ENCODE measurements at regions not wholly inside any gene's neighbourhood (a gene's known extent, or its start where the extent isn't known, plus 50 kb on each side); places are given as distances from the start of the nearest gene placed in this dataset.

DNA sequence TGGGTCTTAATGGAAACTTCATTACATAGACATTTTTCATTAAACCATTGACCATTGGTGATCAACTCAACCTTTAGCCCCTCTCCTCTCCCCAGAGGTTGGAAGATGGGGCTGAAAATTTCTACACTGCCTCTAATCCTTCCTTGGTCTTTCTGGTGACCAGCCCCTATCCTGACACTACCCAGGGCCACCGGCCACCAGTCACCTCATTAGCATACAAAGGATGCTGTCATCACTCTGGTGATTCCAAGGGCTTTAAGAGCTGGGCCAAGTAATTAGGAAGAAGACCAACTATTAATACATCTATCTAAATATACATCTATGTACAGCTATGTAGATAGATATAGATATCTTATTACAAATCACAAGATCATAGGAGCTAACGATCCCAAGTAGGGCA lies 111.2 kb upstream of the IRX6 start:
- WGBS (ENCODE audit: insufficient coverage, low lambda C conversion rate) = no CpG with 5 or more reads among the region's 2 CpGs
- H3K4me1 ChIP-seq (ENCODE audit: control insufficient read depth, insufficient read depth, low read length) = no peaks in the 10 kb centered on the region
- H3K27ac ChIP-seq (ENCODE audit: low read length) = no peak overlapping the region
- no peaks in the 10 kb centered on the region for H3K9me3 ChIP-seq (ENCODE audit: control insufficient read depth, low read depth, low read length)
- DNase-seq = no peak
- peaks cover 2% of the 10 kb centered on the region for H3K27me3 ChIP-seq (ENCODE audit: control insufficient read depth, insufficient read depth, low read length)
- no peak overlapping the region for H3K4me3 ChIP-seq (ENCODE audit: low read length)
- no peaks in the 10 kb centered on the region for H3K36me3 ChIP-seq (ENCODE audit: control insufficient read depth, insufficient read depth, low read length)

DNA sequence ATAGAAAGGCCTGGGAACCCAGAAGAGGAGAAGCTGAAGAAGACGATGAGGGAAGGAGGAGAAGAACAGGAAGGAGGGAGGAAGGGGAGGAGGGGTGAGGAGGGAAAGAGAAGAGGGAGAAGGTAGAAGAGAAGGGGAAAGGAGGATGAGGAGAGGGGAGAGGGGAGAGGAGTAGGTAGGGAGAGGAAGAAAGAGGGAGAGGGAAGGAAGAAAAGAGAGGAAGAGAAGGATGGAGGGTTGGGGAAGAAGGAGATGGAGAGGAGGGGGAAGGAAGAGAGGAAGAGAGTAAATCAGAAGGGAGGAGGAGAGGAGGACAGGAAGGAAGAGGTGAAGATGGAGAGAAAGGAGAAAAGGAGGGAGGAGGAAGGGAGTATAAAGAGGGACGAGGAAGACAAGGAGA lies 109.6 kb upstream of the IRX6 start:
- 53% methylated on average over 2 of the region's 2 CpGs for WGBS (ENCODE audit: insufficient coverage, low lambda C conversion rate)
- no peaks in the 10 kb centered on the region for H3K4me1 ChIP-seq (ENCODE audit: control insufficient read depth, insufficient read depth, low read length)
- H3K36me3 ChIP-seq (ENCODE audit: control insufficient read depth, insufficient read depth, low read length) = no peaks in the 10 kb centered on the region
- H3K9me3 ChIP-seq (ENCODE audit: control insufficient read depth, low read depth, low read length) = no peaks in the 10 kb centered on the region
- H3K4me3 ChIP-seq (ENCODE audit: low read length) = no peak overlapping the region
- no peaks in the 10 kb centered on the region for H3K27me3 ChIP-seq (ENCODE audit: control insufficient read depth, insufficient read depth, low read length)
- DNase-seq = no peak
- H3K27ac ChIP-seq (ENCODE audit: low read length) = no peak overlapping the region

DNA sequence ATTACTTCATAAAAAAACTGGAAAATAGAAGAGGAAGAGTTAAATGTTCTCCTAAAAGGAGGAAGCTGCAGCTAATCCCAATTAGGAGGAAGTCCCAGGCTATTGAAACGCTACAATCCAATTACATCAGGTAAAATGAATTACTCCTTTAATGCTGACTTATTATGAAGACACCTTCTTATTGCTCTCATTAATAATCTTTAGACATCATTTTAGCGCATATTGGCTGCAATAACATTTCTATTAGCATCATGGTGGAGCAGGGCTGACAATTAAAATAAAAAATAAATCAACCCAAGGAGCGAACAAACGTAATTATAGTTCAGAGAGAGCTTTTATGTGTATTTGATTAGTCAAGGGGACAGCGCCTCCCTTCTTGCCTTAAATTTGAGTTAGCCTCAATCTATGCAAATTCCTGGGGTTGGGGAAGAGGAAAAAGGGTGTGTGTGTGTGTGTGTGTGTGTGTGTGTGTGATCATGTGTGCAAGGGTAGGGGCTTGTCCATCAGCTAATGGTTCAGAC lies 109.0 kb upstream of the IRX6 start:
- H3K4me1 ChIP-seq (ENCODE audit: control insufficient read depth, insufficient read depth, low read length) = no peaks in the 10 kb centered on the region
- no peak for DNase-seq
- 100% methylated on average over 1 of the region's 5 CpGs for WGBS (ENCODE audit: insufficient coverage, low lambda C conversion rate)
- H3K36me3 ChIP-seq (ENCODE audit: control insufficient read depth, insufficient read depth, low read length) = no peaks in the 10 kb centered on the region
- no peak overlapping the region for H3K4me3 ChIP-seq (ENCODE audit: low read length)
- no peaks in the 10 kb centered on the region for H3K27me3 ChIP-seq (ENCODE audit: control insufficient read depth, insufficient read depth, low read length)
- H3K9me3 ChIP-seq (ENCODE audit: control insufficient read depth, low read depth, low read length) = no peaks in the 10 kb centered on the region
- no peak overlapping the region for H3K27ac ChIP-seq (ENCODE audit: low read length)

DNA sequence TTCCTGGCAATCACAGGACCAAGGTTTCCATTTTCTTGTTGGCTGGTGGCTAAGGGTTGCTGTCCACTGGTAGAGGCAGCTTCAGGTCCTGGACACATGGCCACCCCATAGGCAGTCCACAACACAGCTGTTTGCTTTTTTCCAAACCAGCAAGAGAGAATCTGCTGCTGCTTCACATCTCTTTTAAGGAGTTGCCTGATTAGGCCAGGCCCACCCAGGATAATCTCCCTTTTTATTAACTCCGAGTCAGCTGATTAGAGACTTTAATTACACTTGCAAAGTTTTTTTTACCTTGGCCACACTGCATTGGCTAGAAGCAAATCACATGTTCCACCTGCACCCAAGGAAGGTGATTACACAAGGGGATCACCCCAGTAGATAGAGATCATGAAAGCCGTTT lies 106.6 kb upstream of the IRX6 start:
- H3K36me3 ChIP-seq (ENCODE audit: control insufficient read depth, insufficient read depth, low read length) = no peaks in the 10 kb centered on the region
- no peaks in the 10 kb centered on the region for H3K4me1 ChIP-seq (ENCODE audit: control insufficient read depth, insufficient read depth, low read length)
- no peak overlapping the region for H3K4me3 ChIP-seq (ENCODE audit: low read length)
- DNase-seq = no peak
- no CpG with 5 or more reads among the region's 2 CpGs for WGBS (ENCODE audit: insufficient coverage, low lambda C conversion rate)
- H3K9me3 ChIP-seq (ENCODE audit: control insufficient read depth, low read depth, low read length) = no peaks in the 10 kb centered on the region
- H3K27ac ChIP-seq (ENCODE audit: low read length) = no peak overlapping the region
- no peaks in the 10 kb centered on the region for H3K27me3 ChIP-seq (ENCODE audit: control insufficient read depth, insufficient read depth, low read length)

DNA sequence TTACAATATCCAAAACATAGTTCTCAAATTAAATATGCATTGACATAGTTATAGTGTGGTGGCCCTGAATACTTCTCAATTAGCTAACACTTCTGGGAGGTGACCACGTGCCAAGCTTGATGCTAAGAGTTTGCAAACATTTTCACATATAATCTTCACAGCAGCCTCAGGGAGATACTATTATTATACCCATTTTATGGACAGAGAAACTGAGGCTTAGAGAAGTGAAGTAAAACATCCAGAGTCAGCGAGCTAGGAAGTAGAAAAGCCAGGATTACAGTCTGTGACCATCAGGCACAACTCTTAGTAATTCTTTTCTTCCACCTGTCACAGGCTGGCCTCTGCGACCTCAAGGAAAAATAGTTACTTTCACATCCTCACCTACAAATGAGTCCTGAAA lies 102.2 kb upstream of the IRX6 start:
- Histone ChIP-seq H3K36me3 (ENCODE audit: control insufficient read depth, insufficient read depth, low read length) (no peaks in the 10 kb centered on the region), H3K4me3 (ENCODE audit: low read length) (no peak overlapping the region), H3K27me3 (ENCODE audit: control insufficient read depth, insufficient read depth, low read length) (no peaks in the 10 kb centered on the region), H3K4me1 (ENCODE audit: control insufficient read depth, insufficient read depth, low read length) (no peaks in the 10 kb centered on the region), H3K9me3 (ENCODE audit: control insufficient read depth, low read depth, low read length) (no peaks in the 10 kb centered on the region), H3K27ac (ENCODE audit: low read length) (no peak overlapping the region)
- DNase-seq = no peak
- no CpG with 5 or more reads among the region's 3 CpGs for WGBS (ENCODE audit: insufficient coverage, low lambda C conversion rate)

DNA sequence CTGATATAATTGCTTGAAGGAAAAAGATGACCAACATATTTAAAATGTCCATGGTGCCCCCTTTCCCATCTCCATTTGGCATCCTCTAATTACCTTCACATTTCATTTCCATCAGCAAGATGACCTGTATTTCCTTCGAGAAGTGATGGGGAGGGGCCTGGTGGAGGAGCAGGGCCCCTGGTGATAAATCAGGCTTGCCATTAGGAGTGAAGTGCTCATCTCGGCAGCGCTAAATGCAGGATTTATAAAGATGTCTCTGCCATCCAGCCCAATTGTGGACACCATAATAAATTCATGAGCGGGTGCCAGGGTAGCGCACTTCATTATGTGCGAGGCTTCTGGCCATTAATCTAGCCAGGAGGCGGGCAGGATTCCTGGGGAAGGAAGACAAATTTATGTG lies 101.5 kb upstream of the IRX6 start:
- DNase-seq = no peak
- WGBS (ENCODE audit: insufficient coverage, low lambda C conversion rate) = no CpG with 5 or more reads among the region's 7 CpGs
- H3K9me3 ChIP-seq (ENCODE audit: control insufficient read depth, low read depth, low read length) = no peaks in the 10 kb centered on the region
- H3K27me3 ChIP-seq (ENCODE audit: control insufficient read depth, insufficient read depth, low read length) = no peaks in the 10 kb centered on the region
- no peak overlapping the region for H3K27ac ChIP-seq (ENCODE audit: low read length)
- no peaks in the 10 kb centered on the region for H3K4me1 ChIP-seq (ENCODE audit: control insufficient read depth, insufficient read depth, low read length)
- H3K4me3 ChIP-seq (ENCODE audit: low read length) = no peak overlapping the region
- H3K36me3 ChIP-seq (ENCODE audit: control insufficient read depth, insufficient read depth, low read length) = no peaks in the 10 kb centered on the region

DNA sequence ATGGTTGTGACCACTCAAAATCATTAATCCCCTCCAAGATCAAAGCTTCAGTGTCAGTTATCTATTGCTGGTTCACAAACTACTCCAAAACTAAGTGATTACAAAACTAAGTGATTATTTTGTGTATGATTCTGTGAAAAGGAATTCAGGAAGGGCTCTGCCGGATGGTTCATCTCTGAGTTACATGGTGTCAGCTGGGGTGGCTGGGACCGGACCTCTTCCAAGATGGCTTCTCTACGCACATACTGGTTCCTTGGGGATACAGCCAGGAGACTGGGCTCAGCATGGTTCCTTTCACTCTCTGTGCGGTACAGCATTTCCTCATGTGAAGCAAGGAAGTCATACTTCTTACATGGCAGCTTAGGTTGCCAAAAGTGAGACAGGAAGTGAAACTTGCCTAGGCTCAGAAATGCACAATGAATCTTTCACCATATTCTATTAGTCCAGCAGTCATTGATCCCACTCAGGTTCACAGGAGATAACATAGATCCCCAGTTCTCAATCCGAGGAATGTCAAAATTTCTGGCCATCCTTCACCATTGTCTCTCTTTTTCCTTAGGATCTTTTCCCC lies 97.9 kb upstream of the IRX6 start:
- 100% methylated on average over 2 of the region's 5 CpGs for WGBS (ENCODE audit: insufficient coverage, low lambda C conversion rate)
- Histone ChIP-seq H3K27me3 (ENCODE audit: control insufficient read depth, insufficient read depth, low read length) (no peaks in the 10 kb centered on the region), H3K36me3 (ENCODE audit: control insufficient read depth, insufficient read depth, low read length) (no peaks in the 10 kb centered on the region), H3K9me3 (ENCODE audit: control insufficient read depth, low read depth, low read length) (no peaks in the 10 kb centered on the region), H3K27ac (ENCODE audit: low read length) (no peak overlapping the region), H3K4me3 (ENCODE audit: low read length) (no peak overlapping the region), H3K4me1 (ENCODE audit: control insufficient read depth, insufficient read depth, low read length) (no peaks in the 10 kb centered on the region)
- no peak for DNase-seq

DNA sequence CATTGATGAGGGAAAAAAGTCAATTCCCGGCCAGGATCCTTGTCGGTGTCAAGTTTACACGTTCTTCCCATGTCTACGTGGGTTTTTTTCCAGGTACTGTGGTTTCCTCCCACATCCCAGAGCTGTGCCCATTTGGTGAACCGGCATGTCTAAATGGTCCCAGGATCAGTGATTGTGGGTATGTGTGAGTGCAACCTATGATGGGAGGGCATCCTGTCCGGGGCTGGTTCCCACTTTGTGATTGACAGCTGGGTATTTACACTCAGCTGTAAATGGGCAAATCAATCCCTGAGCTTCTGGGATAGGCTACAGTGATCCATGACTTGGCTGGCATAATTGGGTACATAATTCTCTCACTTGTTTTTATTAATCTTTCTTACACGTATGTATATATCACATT lies 91.2 kb upstream of the IRX6 start:
- 40% methylated on average over 1 of the region's 7 CpGs for WGBS (ENCODE audit: insufficient coverage, low lambda C conversion rate)
- no peaks in the 10 kb centered on the region for H3K9me3 ChIP-seq (ENCODE audit: control insufficient read depth, low read depth, low read length)
- no peaks in the 10 kb centered on the region for H3K27me3 ChIP-seq (ENCODE audit: control insufficient read depth, insufficient read depth, low read length)
- no peaks in the 10 kb centered on the region for H3K36me3 ChIP-seq (ENCODE audit: control insufficient read depth, insufficient read depth, low read length)
- no peaks in the 10 kb centered on the region for H3K4me1 ChIP-seq (ENCODE audit: control insufficient read depth, insufficient read depth, low read length)
- no peak overlapping the region for H3K4me3 ChIP-seq (ENCODE audit: low read length)
- DNase-seq = no peak
- H3K27ac ChIP-seq (ENCODE audit: low read length) = no peak overlapping the region

DNA sequence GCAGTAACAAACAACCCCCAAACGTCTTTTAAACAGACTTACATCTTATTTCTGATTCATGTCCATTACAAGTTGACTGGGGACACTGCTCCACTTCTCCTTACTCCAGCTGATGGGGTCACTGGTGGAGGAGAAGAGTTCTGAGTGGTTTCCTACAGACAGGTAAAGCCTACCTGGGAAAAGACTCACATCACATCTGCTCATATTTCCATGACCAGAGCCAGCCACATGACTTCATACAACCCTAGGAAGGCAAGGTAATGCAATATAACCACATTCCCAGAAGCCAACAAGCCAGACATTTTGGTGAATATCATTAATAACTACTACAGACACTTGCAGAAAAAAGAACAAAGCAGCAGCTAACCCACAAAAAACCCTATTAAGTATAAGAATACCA lies 90.5 kb upstream of the IRX6 start:
- no peaks in the 10 kb centered on the region for H3K4me1 ChIP-seq (ENCODE audit: control insufficient read depth, insufficient read depth, low read length)
- no peaks in the 10 kb centered on the region for H3K27me3 ChIP-seq (ENCODE audit: control insufficient read depth, insufficient read depth, low read length)
- no peak overlapping the region for H3K4me3 ChIP-seq (ENCODE audit: low read length)
- no peak for DNase-seq
- no peaks in the 10 kb centered on the region for H3K9me3 ChIP-seq (ENCODE audit: control insufficient read depth, low read depth, low read length)
- H3K36me3 ChIP-seq (ENCODE audit: control insufficient read depth, insufficient read depth, low read length) = no peaks in the 10 kb centered on the region
- WGBS (ENCODE audit: insufficient coverage, low lambda C conversion rate) = no CpG with 5 or more reads among the region's 1 CpG
- H3K27ac ChIP-seq (ENCODE audit: low read length) = no peak overlapping the region

DNA sequence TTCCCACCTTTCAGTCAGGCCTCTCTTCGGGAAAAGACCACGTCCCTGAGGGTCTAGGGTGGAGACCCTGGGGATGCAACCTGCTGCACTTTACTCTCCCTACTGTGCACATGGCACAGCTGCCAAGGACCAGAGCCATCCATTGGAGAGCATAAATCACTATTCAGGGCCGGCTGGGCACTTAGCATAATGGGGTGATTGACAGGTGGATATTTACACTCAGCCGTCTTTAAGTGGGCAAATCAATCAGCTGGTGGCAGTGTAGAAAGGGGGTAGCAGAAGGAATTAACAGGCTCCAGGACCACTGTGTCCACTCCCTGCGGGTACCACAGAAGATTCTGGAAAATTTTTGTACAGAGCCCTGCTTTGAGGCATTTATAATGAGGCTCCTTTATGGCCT lies 87.3 kb upstream of the IRX6 start:
- no peaks in the 10 kb centered on the region for H3K9me3 ChIP-seq (ENCODE audit: control insufficient read depth, low read depth, low read length)
- no peak overlapping the region for H3K27ac ChIP-seq (ENCODE audit: low read length)
- H3K36me3 ChIP-seq (ENCODE audit: control insufficient read depth, insufficient read depth, low read length) = no peaks in the 10 kb centered on the region
- no peak overlapping the region for H3K4me3 ChIP-seq (ENCODE audit: low read length)
- no peak for DNase-seq
- no peaks in the 10 kb centered on the region for H3K27me3 ChIP-seq (ENCODE audit: control insufficient read depth, insufficient read depth, low read length)
- no peaks in the 10 kb centered on the region for H3K4me1 ChIP-seq (ENCODE audit: control insufficient read depth, insufficient read depth, low read length)
- WGBS (ENCODE audit: insufficient coverage, low lambda C conversion rate) = no CpG with 5 or more reads among the region's 5 CpGs

DNA sequence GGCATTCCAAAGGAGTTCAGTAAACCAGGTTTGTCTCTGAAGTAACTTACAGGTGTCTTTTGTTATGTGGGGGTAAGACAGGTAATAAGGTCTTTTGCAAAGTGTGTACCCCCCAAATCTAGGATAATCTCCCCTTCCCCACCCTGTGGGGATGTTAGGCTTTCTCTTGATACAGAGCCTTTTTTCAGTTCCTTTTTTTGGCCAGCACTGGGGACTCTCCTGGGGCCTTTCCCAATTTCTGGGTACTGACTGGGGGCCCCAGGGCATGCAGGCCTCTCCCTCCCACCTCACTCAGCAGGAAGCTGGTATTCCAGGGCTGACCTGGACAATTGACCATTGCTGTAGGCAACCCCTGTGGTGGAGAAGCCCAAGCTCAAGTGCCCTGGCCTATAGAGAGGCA lies 84.3 kb upstream of the IRX6 start:
- no peaks in the 10 kb centered on the region for H3K4me1 ChIP-seq (ENCODE audit: control insufficient read depth, insufficient read depth, low read length)

More for the DNA sequence above, 84.3 kb upstream of the IRX6 start:
- no peaks in the 10 kb centered on the region for H3K9me3 ChIP-seq (ENCODE audit: control insufficient read depth, low read depth, low read length)
- no peak for DNase-seq
- no peaks in the 10 kb centered on the region for H3K36me3 ChIP-seq (ENCODE audit: control insufficient read depth, insufficient read depth, low read length)
- H3K4me3 ChIP-seq (ENCODE audit: low read length) = no peak overlapping the region
- H3K27me3 ChIP-seq (ENCODE audit: control insufficient read depth, insufficient read depth, low read length) = no peaks in the 10 kb centered on the region
- H3K27ac ChIP-seq (ENCODE audit: low read length) = no peak overlapping the region
